ENCODE measurements at regions not wholly inside any gene's neighbourhood (a gene's known extent, or its start where the extent isn't known, plus 50 kb on each side); places are given as distances from the start of the nearest gene placed in this dataset.
"Not testable (repeated sequence)": the region's sequence is repeated elsewhere in the genome, so short reads cannot be mapped to it uniquely, and the experiment has no call there.

DNA sequence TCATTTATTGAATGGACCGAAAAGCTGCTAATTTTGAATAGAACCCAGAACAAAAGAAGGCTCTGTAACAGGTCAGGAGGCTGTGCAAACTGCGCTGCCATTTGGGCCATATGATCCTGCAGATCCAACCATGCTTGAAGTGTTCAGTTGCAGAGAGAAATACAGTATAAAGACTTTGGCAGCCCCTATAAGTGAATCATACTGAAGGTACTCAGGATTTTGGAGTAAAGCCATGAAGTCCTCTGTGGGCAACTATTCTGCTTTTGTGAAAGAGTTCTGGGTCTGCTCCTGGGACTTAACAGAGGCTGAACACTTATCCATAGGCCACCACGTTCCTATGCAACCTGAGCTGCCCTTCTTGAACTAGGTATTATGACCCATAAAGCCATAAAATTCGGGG is 1613.6 kb upstream of the PRMT6 start:
- DNase-seq = no peak

DNA sequence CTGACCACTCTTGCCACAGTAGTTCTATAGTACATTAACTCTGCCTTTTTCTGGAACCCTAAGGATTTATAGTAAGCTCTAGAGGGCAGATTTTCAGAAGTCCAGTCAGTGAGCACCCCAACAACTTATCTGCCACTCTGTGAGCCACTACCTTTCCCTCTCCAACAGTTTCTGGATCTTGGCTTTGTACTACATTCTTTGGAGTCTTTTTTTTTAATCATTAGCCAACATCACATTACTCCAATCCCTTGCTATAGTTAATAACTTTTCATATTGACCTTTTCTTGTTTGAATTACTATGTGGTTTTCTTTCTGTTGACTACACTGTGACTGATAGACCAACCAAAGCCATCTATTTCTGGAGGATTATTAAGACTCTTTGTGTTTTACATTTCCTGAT is 1596.7 kb upstream of the PRMT6 start:
- no peak for DNase-seq

DNA sequence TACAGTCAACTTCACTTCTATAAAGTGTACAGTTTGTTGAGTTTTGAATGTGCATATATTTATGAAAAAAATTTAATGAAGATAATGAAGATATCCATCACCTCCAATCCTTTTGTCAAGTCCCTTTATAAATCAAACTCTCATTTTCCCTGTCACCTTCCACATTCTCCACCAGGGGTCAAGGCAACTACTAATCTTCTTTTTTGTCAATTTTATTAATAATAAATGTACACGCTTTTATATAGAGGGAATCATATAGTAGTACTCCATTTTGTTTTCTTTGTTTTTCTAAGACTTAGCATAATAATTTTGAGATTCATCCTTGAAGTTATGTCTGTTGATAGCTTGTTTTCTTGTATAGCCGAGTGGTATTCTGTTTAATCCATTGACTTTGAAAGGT is 1594.2 kb upstream of the PRMT6 start:
- DNase-seq = no peak

DNA sequence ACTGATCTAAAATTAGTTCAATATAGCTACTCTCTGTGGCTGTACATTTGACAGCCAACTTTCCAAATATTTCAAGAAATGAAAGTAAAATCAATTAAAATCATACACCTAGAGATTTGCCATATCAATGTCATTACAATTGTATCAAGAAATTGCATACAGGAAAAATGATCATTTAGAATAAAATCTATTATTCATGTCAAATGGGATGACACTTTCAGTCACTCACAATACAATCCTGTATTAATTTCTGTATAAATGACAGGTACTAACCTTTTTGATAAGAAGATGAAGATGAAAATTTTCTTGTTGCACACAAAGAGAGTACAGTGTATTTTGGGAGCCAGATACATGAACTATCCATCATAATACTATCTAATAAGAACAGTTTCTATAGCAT is 1588.9 kb upstream of the PRMT6 start:
- DNase-seq = no peak

DNA sequence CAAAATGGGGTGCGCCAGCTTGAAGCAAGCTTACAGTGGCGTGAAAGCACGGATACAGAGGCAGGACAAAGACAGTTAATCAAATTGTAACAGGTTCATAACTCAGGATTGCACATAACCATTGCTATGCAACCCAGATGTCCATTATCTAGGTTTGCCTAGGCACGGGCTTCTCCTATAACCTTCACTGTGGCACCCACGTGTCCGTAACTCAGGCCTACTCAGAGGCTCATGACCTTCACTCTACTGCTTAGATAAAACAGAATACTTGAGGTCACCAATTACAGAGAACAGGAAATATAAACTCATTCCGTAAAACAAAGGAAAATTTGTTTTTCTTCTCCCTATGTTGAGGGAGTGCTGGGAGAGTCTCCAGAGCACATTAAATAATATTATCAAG is 1585.9 kb upstream of the PRMT6 start:
- not testable (repeated sequence) for DNase-seq

DNA sequence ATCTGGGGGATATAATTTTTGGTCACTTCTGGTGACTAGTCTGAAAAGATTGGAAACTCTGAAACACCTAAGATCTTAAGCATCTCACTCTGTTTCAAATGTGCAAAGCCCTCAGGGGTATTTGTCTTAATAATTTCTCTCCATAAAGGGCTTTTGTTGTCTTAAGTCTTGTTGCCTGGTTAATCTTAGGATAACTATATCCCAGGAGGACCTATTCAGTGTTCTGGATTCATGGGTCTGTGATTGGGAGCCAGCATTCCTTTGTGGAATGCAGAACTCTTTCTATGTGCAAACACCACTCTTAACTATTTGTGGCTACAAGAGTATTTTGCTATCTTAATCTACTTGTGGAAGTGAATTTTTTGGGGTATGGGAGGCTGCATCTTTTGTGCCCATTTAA is 1573.0 kb upstream of the PRMT6 start:
- no peak for DNase-seq

DNA sequence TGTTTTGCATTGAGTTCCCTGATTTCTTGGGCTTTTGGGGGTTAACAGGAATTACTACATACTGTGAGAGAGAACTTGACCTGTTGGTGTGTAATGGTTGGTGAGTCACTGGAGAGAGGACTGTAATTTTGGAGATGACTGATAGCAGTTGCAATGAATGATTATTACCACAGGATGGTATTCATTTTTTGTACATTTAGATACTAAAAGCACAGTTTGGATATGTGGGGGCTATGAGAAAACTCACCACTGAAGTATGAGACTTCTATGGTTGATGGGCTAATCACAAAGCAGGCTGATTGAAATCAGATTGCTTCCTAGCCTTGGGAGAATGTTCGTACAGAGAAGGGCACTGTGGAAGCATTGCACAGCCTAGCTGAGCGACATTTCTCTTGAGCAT is 1571.3 kb upstream of the PRMT6 start:
- no peak for DNase-seq

DNA sequence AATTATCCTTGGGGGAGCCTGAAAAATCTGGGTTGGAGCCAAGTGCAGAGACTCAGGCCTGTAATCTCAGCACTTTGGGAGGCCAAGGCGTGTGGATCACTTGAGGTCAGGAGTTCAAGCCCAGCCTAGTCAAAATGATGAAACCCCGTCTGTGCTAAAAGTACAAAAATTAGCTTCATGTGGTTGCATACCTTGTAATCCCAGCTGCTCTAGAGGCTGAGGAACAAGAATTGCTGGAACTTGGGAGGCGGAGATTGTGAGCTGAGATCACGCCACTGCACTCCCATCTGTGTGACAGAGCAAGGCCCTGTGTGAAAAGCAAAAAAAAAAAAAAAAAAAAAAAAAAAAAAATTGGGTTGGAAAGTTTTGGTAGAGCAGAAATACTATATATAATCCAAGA is 1563.6 kb upstream of the PRMT6 start:
- DNase-seq = no peak

DNA sequence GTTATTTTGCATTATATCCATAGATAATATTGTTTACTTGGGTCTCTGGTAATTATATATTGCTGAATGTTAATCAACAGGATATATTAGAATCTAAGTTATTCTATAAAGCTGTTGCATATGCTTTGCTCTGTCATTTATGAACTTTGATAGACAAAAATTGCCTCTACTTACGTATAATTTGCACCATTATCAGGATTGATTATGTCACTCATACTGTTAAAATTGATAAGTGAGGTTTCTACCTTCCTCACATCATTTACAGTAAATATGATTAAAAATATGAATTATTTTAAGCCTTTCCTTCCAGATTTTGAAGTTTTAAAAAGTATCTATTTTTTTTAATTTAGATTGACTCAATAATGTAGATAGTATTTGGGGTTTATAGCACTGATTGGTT is 1540.4 kb upstream of the PRMT6 start:
- DNase-seq = no peak

DNA sequence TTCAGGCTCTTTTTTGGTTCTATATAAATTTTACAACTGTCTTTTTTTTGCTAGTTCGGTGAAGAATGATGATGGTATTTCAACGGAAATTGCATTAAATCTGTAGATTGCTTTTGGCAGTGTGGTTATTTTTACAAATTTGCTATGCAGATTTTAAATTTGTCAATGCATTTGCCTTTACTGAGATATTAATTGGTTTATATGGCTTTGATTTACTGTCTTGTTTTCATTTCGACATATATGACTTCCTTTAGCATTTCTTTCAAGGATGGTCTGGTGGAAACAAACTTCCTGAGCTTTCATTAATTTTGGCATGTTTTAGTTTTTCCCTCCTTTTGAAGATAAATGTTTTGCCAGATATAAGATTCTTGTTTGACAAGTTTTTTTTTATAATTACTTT is 1522.5 kb upstream of the PRMT6 start:
- DNase-seq = no peak

DNA sequence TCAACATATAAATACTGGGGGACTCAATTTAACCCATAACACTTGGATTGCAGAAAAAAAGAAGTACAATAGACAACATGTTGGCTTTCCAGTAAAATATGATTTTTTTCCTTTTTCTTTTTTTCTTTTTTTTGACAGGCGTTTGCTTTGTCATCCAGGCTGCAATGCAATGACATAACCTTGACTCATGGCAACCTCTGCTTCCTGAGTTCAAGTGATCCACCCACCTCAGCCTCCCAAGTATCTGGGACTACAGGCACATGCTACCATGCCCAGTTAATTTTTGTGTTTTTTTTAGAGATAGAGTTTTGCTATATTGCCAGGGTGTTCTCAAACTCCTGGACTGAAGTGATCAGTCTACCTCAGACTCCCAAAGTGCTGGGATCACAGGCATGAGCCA is 1512.0 kb upstream of the PRMT6 start:
- no peak for DNase-seq

DNA sequence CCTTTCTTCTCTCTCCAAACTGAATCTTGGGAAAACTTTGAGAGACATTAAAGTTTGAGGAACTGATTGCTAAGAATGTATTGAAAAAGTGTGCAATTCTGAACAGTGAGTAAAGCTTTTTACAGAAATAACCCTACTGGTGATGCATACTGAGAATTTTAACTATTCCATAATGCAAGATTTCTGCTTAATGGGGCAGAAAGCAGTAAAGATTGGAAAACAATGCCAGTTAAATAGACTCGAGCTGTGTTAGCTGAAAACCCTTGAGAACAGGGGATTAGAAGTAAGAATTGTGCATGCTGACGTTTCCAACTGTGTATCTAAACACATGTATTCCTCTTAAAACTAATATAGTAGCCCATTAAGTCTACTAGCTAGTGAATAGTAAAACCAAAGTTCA is 1500.2 kb upstream of the PRMT6 start:
- DNase-seq = no peak

DNA sequence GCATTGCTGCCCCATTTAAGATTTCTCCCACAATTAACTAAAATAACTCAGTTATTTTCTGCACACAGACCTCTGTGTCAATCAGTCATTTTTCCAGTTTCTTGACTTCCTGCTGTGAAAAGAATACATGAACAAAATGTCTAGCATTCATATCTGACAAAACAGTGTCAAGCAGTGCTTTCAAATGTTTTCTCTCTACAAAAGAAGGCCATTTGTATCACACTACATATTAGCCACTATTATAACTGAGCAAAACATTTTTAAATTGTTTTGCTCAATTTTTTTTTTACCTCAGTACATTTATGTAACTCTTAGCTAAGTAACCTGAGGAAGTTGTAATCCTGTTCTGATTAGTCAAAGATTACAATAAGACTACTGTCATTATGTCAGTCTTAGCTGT is 1498.5 kb upstream of the PRMT6 start:
- DNase-seq = no peak

DNA sequence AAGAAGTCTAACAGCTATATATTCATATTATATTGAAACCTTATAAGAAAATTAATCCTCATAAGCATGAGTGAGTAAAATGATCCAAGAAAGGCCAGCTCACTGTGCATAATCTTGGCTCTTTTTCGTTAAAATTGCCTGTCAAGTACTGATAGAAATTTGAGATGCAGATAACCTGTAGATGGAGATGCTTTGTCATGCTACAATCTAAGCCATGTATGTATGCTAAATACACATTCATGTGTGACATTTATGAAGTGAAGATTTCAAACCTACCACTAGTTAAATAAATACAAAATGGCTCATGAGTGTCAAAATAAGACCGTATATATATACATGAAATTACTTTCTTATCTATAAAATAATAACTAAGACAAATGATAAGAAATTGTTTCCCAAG is 1491.5 kb upstream of the PRMT6 start:
- no peak for DNase-seq

DNA sequence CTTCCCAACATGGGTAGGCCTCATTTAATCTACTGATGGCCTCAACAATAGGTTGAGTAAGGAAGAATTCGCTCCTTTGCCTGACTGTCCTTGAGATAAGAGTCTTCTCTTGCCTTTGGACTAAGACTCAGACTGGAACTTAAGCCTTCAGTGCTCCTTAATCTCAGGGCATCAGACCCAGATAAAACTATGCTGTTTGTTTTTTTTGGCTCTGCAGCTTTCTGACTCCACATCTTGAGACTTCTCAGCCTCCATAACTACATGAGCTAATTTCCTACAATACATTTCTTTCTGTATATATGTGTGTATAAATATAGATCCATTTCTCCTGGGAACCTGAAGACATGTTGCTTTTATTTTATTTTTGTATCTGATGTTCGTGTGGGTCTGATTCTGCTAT is 1470.7 kb upstream of the PRMT6 start:
- no peak for DNase-seq

DNA sequence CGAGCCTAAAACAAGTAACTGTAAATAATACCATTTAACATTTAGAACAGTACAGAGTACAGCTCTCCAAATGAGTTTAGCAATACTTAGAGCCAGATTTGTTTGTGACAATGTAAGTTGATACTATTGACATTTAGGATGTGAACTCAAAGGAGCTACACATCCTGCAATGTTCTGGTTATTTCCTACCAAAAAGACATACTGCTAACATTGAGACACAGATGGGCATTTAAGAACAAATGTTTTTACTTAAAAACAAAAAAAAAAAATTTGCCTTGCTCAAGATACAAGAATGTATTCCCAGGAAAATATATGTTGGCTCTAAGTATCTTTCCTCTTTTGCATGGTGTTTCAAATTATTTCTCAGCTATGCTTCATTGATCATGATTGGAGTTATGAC is 1464.8 kb upstream of the PRMT6 start:
- no peak for DNase-seq

DNA sequence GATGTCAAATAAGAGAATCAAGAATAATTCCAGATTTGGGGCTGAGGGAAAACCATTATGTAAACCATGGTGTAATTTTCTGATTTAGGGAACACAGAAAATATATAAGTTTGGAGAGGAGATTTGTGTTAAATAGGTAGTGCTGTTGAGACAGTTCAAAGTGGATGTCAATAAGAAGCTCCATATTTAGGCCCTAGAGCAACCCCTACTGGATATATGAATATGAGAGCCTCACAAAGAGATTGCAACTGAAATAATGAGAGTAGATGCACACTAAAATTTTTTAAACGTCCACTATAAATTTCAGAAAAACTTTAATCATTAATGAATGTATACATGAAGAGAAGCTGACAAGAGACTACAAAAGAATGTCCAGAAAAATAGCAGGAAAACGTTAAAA is 1447.8 kb upstream of the PRMT6 start:
- DNase-seq = no peak

DNA sequence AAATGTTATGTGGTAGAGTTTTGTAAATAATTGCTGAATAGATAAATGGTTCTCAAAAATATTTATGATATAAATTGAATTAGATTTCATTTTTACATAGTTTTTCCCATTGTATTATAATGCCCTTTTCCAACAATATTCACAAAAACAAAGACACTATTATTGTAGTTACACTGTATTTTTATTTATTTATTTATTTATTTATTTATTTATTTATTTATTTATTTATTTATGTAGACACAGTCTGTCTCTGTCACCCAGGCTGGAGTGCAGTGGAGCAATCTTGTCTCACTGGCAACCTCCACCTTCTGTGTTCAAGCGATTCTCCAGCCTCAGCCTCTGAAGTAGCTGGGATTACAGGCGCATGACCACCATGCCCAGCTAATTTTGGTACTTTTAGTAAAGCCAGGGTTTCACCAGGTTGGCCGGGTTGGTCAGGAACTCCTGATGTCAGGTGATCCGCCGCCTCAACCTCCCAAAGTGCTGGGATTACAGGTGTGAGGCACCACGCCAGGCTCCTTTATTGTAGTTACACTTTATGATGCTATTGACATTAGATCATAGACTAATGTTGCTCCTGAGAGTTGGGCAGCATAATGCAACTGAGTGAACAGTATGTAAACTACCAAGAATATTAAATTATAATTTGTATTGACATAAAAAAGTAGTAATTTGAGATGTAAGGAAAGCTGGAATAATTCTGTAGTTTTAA is 1430.0 kb upstream of the PRMT6 start:
- DNase-seq = no peak

DNA sequence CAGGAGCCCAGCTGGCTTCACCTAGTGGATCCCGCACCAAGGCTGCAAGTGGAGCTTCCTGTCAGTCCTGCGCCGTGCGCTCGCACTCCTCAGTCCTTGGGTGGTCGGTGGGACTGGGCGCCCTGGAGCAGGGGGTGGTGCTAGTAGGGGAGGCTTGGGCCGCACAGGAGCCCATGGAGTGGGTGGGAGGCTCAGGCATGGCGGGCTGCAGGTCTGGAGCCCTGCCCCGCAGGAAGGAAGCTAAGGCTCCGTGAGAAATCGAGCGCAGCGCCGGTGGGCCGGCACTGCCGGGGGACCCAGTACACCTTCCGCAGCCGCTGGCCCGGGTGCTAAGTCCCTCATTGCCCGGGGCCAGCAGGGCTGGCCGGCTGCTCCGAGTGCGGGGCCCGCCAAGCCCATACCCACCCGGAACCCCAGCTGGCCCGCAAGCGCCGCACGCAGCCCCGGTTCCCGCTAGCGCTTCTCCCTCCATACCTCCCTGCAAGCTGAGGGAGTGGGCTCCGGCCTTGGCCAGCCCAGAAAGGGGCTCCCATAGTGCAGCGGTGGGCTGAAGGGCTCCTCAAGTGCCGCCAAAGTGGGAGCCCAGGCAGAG is 1425.2 kb upstream of the PRMT6 start:
- DNase-seq = not testable (repeated sequence)

DNA sequence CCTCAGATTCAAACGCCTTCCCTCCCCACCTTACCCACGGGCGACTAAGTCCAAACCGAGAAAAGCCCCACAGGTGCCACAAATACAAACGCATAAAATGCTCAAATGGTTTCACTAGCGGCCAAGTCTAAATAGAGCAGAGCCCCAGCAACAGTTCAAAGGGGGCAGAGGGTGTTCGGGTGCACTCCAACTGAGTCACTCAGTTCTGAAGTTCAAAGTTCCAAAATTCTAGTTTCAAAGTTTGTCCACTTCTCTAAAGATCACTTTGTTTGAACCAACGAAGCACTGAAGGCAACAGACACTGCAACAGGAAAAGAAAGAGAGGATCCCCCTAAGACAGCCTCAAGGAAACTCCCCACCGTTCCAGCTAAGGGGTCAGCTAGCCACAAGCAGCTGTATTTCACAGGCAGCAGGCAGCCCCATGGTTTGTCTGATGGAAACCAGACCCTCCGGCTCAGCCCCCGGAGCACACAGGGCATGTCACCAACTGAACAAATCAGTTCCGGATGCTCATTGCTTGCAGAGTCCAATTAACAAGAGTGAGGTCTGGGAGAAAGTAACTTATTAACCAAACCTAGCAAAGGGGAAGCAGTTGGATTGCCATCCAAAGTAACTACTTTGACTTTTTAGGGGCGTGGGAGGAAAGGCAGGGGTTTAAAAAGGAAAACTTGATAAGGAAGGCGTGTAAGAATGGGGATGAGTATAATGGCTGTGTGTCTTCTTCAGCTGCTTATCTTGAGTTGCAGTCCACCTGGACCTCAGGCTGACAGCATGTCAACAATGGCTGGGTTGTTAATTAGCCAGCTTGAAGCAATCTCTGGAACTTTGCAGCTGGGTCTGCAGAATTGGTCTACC is 1423.9 kb upstream of the PRMT6 start:
- DNase-seq = no peak

DNA sequence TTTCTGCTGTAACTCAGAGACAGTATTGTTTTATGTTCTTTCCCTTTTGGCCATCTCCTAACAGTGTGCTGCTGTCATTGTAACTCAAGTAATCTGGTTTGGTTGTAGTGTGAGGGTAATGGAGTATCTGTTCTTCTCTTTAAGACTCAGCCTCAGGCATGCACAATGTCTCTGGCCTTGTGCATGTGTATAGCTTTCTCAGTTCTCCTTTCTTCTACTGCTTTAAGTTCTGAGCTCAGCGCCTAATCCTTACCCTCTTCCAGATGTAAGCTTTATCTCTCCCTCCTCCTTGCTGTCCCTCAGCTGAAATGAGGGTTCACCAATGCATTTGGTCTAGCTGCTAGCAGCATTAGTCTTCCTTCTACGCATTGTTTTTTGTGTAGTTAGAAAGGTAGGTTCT is 1420.4 kb upstream of the PRMT6 start:
- DNase-seq = no peak

DNA sequence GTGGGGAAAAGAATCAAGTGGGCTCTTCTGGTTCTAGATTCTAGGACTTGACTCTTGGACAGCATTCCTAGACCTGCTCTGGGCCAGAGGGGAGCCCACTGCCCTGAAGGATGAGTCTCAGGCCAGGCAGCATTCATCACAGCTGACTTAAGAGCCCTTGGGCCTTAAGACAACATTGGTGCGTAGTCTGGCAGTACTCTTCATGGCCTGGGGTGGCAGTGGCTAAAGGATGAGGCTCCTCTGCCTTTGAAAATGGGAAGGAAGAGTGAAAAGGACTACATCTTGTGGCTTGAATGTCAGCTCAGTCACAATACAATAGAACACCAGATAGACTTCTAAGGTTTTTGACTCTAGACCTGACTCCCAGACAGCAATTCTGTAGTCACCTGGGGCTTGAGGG is 1415.1 kb upstream of the PRMT6 start:
- DNase-seq = no peak

DNA sequence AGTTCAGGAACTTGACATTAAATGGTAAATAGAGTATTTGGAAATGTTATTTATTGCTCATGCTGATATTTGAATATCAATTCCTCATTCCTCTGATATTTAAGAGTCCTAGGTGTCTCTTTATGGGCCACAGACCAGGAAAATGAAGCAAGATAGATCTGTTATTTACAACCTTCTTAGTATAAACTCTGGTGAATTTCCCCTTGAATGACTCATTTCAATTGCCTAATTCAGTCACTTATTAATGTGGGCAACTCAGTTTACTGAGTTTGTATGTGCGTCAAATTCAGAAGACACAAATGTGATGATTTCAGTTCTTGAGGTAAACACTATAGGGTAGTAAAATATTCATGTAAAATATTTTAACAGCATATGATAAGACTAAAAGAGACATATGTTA is 1404.4 kb upstream of the PRMT6 start:
- DNase-seq = no peak

DNA sequence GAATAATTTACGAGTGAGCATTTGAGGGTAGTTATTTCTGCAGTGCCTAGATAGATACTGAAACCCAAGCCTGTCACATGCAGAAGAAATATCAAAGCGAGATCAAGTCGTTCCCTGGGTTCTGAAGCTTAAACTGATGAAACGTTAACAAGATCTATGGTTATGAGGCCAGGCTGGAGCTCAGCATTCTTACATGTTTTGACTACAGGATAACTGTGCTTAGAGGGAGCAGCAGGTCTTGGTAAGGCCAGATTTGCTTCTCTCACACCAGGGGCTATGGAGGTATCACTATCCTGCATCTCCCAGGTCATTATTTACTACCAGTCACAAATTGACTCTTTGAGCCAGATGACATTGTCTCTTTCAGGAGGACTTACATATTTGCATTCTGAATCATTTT is 1401.4 kb upstream of the PRMT6 start:
- no peak for DNase-seq

All from midbrain (tissue), 1 donor.